GM19463 (cell line): ENCODE measurements at regions not wholly inside any gene's neighbourhood (a gene's known extent, or its start where the extent isn't known, plus 50 kb on each side); places are given as distances from the start of the nearest gene placed in this dataset.
"Not testable (repeated sequence)": the region's sequence is repeated elsewhere in the genome, so short reads cannot be mapped to it uniquely, and the experiment has no call there.

Source experiments
- ATAC-seq: cut with Tn5 transposase; IDR thresholded peaks from one replicate; pipeline ENCODE4 v1.9.1; 2021; ENCODE audit warnings: mild to moderate bottlenecking, moderate library complexity; ENCODE audit not compliant: unreplicated experiment

GRCh38 chr3:67064105-67064504, 66.0 kb downstream of the KBTBD8 start:
- no peak for ATAC-seq

DNA sequence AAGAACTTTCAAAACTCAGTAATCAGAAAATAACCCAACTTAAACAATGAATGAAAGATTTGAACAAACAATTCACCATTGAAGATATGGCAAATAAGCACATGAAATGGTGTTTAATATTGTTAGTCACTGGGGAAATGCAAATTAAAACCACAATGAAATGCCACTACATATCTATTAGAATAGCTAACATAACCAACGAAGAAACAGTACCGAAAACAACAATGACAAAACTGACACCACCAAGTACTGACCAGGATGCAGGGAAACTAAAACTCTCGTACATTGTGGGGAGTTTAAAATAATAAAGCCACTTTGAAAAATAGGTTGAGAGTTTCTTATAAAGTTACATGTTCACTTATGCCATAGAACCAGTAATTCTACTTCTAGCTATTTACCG, 69.1 kb downstream of the KBTBD8 start:
- ATAC-seq = peak; percentile 84

GRCh38 chr3:67072640-67073039, 74.5 kb downstream of the KBTBD8 start:
- not testable (repeated sequence) for ATAC-seq

DNA sequence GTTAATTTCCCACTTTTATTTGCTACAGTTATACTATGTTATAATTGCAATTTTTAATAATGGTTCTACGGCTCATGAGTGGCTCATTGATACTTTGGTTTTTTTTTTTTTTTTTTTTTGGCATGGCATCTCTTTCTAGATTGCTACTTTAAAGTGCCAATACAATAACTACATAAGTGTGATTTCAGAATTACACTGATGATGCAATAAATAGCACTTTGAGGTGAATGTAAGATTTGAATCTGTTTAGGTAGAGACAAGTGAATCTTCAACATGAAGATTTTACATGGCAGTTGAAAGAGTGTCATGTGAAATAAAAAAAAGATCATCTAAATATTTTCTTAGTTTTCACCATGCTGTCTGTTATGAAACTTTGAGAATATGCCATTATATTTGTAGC, 75.7 kb downstream of the KBTBD8 start:
- no peak for ATAC-seq

GRCh38 chr3:67075295-67075694, 77.2 kb downstream of the KBTBD8 start:
- peak; percentile 47 for ATAC-seq

DNA sequence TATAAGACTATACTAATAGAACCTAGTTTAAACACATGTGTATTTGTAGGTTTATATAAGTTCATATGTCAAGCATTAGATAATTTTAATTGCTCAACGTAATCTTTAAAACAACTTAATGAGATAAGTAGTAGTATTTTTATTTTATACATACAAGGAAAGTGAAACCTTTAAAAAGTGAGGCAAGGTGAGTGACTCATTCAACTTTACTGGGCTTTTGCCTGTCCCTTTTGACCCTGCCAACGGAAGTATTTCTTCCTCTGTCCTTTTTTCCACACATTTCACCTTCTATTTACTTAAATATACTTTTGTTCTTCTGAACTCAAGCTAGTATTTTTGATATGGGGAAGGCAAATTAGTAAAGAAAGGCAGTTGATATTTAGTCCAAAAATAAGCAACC, 78.5 kb downstream of the KBTBD8 start:
- peak; percentile 71 for ATAC-seq

DNA sequence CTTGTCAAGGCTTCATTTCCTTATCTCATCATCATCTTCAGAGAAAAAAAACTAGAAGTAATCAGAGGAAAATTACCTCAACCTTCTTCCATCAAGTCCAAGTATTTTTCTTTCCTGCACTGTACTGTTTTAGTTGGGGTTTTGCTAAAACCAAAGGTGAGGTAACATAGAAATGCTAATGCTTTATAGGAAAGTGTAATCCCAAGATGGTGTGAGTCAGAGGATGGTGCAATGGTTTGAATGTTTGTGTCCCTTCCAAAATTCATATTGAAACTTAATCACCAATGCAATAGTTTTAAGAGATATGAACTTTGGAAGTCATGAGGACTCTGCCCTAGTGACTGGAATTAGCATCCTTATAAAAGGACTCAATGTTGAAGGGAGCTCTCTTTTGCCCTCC, 79.5 kb downstream of the KBTBD8 start:
- ATAC-seq = no peak

- ATAC-seq = no peak
Measured at GRCh38 chr3:67082533-67083024, 84.5 kb downstream of the KBTBD8 start.

- peak; percentile 82 for ATAC-seq
Measured at GRCh38 chr3:67083277-67083676, 85.2 kb downstream of the KBTBD8 start.

- no peak for ATAC-seq
Measured at GRCh38 chr3:67087788-67088187, 89.7 kb downstream of the KBTBD8 start.

DNA sequence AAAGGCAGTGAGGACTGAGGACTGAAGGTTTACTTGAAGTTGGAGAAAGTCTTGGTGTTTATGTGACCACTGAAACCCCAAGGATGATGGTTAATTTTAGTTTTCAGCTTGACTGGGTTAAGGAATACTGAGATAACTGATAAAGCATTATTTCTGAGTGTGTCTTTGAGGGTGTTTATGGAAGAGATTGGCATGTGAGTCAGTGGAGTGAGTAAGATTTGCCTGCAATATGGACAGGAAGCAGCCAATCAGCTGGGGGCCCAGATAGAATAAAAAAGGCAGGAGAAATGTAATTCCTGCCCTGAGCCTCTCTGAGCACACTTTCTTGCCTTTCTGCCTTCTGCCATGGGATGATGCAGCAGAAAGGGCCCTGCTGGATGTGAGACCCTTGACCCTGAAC, 92.4 kb downstream of the KBTBD8 start:
- ATAC-seq = no peak

- ATAC-seq = no peak
Measured at GRCh38 chr3:67093305-67093704, 95.2 kb downstream of the KBTBD8 start.

GRCh38 chr3:67094167-67094566, 96.1 kb downstream of the KBTBD8 start:
- no peak for ATAC-seq

DNA sequence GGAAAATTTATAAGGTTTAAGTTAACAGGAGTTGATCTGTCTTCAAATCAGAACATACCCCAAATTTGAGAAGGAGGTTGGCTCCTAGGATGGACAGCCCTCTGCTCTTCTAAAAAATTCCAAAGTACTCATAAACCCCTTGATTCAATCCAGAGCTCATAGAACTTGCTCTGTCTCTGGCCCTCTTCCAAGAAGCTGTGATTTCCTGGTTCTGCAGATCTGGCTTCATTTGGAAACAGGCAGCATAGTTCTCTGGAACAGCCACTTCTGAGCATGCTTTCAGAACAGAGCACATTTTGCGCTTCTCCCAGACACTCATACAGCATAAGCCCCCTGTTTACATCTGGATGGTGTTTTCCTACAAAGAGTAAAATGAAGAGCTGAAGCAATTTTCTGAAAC, 96.7 kb downstream of the KBTBD8 start:
- ATAC-seq = no peak

- no peak for ATAC-seq
Measured at GRCh38 chr3:67104388-67104787, 106.3 kb downstream of the KBTBD8 start.

GRCh38 chr3:67106874-67107273, 108.8 kb downstream of the KBTBD8 start:
- ATAC-seq = no peak

DNA sequence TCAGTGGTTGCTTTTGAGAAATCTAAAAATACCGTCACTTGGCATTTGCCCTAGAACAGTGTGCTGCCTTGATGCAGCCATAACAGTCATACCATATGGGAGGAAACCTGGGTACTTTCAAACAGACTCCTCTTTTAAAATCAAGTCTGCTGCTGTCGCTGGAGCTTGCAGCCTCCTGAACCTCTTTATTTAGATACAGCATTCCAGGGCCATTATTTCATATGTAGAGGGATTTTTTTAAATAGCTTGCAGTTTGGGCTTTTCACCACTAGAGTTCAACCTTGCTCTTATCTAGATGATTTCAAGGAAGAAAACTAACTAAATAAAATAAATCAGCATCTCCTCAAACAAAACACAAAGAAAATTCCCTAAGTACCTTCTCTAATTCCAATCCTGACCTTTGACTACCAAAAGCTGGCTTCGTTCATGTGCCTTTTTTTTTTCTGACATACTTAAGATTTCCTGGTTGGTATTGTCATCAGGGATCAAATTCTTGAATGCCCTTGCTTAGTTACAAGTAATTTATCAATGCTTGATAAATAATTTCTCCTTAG, 111.6 kb downstream of the KBTBD8 start:
- ATAC-seq = no peak

GRCh38 chr3:67113802-67114407, 115.8 kb downstream of the KBTBD8 start:
- peak; percentile 99 for ATAC-seq

DNA sequence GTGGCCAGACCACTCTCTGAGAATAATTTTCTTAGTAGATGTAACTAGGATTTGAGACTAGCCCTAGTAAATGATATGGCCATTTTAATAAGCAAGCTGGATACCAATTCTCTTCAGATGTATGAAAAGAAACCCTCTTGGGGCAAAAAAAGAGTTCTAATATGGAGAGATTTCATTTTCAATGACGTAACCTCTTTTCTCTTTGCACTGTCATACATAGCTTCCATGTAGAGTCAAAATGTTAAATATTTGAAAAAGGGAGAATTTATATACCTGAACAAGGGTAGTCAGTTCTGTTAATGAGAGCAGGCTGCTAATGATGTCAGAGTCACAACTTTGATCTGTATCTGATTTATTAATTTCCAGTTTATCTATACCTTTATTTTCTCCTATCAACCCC, 120.0 kb downstream of the KBTBD8 start:
- no peak for ATAC-seq

DNA sequence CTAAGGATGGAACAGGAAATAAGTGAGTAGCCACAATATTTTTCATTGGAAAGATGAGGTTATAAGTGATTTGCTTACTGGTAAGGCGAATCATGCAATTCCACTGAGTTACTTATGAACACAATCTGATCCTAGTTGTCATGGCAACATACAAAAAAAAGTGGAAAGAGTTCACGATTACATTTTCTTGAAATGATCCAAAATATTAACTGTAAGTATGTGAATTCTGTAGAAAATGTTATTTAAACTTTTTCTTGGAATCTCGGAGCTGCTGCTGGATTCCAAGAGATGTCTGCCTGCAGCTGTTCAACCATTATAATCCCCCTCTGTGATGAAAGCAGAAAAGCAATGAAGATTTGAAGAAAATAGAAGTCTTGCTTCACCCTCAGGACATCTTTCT, 120.5 kb downstream of the KBTBD8 start:
- ATAC-seq = no peak

- ATAC-seq = no peak
Measured at GRCh38 chr3:67123914-67124313, 125.8 kb downstream of the KBTBD8 start.

GRCh38 chr3:67127254-67127653, 129.1 kb downstream of the KBTBD8 start:
- no peak for ATAC-seq

GRCh38 chr3:67142432-67142831, 144.3 kb downstream of the KBTBD8 start:
- no peak for ATAC-seq
